Endothelial cell of umbilical vein (primary cell): ENCODE measurements at regions not wholly inside any gene's neighbourhood (a gene's known extent, or its start where the extent isn't known, plus 50 kb on each side); places are given as distances from the start of the nearest gene placed in this dataset.

Source experiments
- BruUV-seq: library from RNA; stranded (reverse); fragments of 400-500 nt; replicated peaks from 2 replicates; lab custom pipeline; 2021; lab: Mats Ljungman, UMichigan
- CTCF ChIA-PET: fragments of 300-600, 350-600 bp; sonication (Branson Sonifier 250); formaldehyde crosslinking; loops from one replicate; lab custom pipeline; 2021; ENCODE audit warnings: antibody characterized with exemption, inconsistent platforms; lab: Charles Lee
- POLR2A ChIA-PET: fragments of 300-600, 350-600 bp; sonication (Branson Sonifier 250); formaldehyde crosslinking; loops from one replicate; lab custom pipeline; 2021; ENCODE audit warnings: antibody characterized with exemption, inconsistent platforms; lab: Charles Lee
- DNase-seq: peaks from one replicate; pipeline ENCODE4 v3.0.0-alpha.2; 2011; ENCODE audit warnings: low read depth, low spot score
- FAIRE-seq: peaks from 2 replicates; lab custom pipeline; 2011; peaks lifted over from hg19 to GRCh38; lab: Jason Lieb, UNC
- H2AFZ ChIP-seq: 2 replicates; pipeline ENCODE4 v1.6.0; 2012; ENCODE audit warnings: low read depth, low read length, control low read depth, inconsistent platforms
- H3K27ac ChIP-seq: 2 replicates; pipeline ENCODE4 v1.5.1; 2011; ENCODE audit warnings: low read depth, mild to moderate bottlenecking, control low read depth, low read length, moderate library complexity; ENCODE audit not compliant: insufficient read depth
- H3K27me3 ChIP-seq, 2 experiments: 2 replicates each; pipeline versions ENCODE4 v1.6.0 to v1.6.1; 2011; ENCODE audit warnings: low read length in 2 of 2, mixed read lengths in 1 of 2; ENCODE audit not compliant: control insufficient read depth in 2 of 2, insufficient read depth in 2 of 2
- H3K36me3 ChIP-seq, 2 experiments: 2 replicates in 1 of 2; 3 replicates in 1 of 2; pipeline ENCODE4 v1.5.1; 2011; ENCODE audit warnings: low read length in 2 of 2, mild to moderate bottlenecking in 1 of 2, moderate library complexity in 1 of 2; ENCODE audit not compliant: control insufficient read depth in 2 of 2, insufficient read depth in 2 of 2; ENCODE audit errors: extremely low read depth in 1 of 2
- H3K4me1 ChIP-seq: 3 replicates; pipeline ENCODE4 v1.5.1; 2011; ENCODE audit warnings: mild to moderate bottlenecking, low read length; ENCODE audit not compliant: control insufficient read depth, insufficient read depth; ENCODE audit errors: extremely low read depth
- H3K4me2 ChIP-seq: 2 replicates; pipeline ENCODE4 v1.6.1; 2011; ENCODE audit warnings: low read length, control low read depth, mixed read lengths; ENCODE audit not compliant: insufficient read depth
- H3K4me3 ChIP-seq, 3 experiments: fragments of 200-600 bp in 1 of 3; sonication (generic), shearing (Covaris generic) in 1 of 3; replicated peaks in 1 of 3; 2 replicates each; pipeline ENCODE4 v1.5.1; 2011 to 2016; ENCODE audit warnings: control low read depth in 3 of 3, low read length in 3 of 3, mild to moderate bottlenecking in 2 of 3, inconsistent platforms in 1 of 3, low read depth in 1 of 3, moderate library complexity in 1 of 3; ENCODE audit not compliant: insufficient read depth in 1 of 3
- H3K79me2 ChIP-seq: 2 replicates; pipeline ENCODE4 v1.6.0; 2012; ENCODE audit warnings: low read length, inconsistent platforms; ENCODE audit not compliant: control insufficient read depth, insufficient read depth
- H3K9ac ChIP-seq: replicated peaks from 2 replicates; pipeline ENCODE3; 2011; ENCODE audit warnings: low read length, control low read depth; ENCODE audit not compliant: insufficient read depth; ENCODE audit errors: extremely low read depth
- H3K9me1 ChIP-seq: replicated peaks from 3 replicates; pipeline ENCODE4 v1.6.0; 2011; ENCODE audit warnings: mild to moderate bottlenecking, low read length; ENCODE audit not compliant: control insufficient read depth, insufficient read depth; ENCODE audit errors: extremely low read depth
- H3K9me3 ChIP-seq: replicated peaks from 2 replicates; pipeline ENCODE4 v1.5.1; 2012; ENCODE audit warnings: low read length, inconsistent platforms; ENCODE audit not compliant: control insufficient read depth, insufficient read depth
- H4K20me1 ChIP-seq: replicated peaks from 2 replicates; pipeline ENCODE3; 2011; ENCODE audit warnings: mild to moderate bottlenecking, low read length; ENCODE audit not compliant: control insufficient read depth, insufficient read depth; ENCODE audit errors: extremely low read depth
- CTCF ChIP-seq, 2 donors: IDR thresholded peaks; 1 replicate in 1 of 2; 2 replicates in 1 of 2; pipeline ENCODE4 v1.5.1; 2011; ENCODE audit warnings: low read length in 2 of 2, mild to moderate bottlenecking in 2 of 2, moderate library complexity in 2 of 2, control low read depth in 1 of 2, inconsistent platforms in 1 of 2, low read depth in 1 of 2; ENCODE audit not compliant: insufficient read depth in 1 of 2; ENCODE audit errors: extremely low read depth in 1 of 2
- EZH2 ChIP-seq: IDR thresholded peaks from 2 replicates; pipeline ENCODE4 v1.6.1; 2012; ENCODE audit warnings: borderline replicate concordance, low read depth, mild to moderate bottlenecking, moderate library complexity, low read length, inconsistent platforms; ENCODE audit not compliant: severe bottlenecking
- FOS ChIP-seq: IDR thresholded peaks from 2 replicates; pipeline ENCODE4 v1.6.1; 2011; ENCODE audit warnings: mild to moderate bottlenecking, low read length, moderate library complexity, borderline replicate concordance; ENCODE audit not compliant: insufficient read depth
- GATA2 ChIP-seq: IDR thresholded peaks from 2 replicates; pipeline ENCODE4 v1.7.0; 2011; ENCODE audit warnings: low read depth, mild to moderate bottlenecking, moderate library complexity, mixed read lengths, low read length; ENCODE audit not compliant: insufficient read length, insufficient read depth
- JUN ChIP-seq: IDR thresholded peaks from 2 replicates; pipeline ENCODE4 v1.6.1; 2011; ENCODE audit warnings: borderline replicate concordance, low read depth; ENCODE audit not compliant: insufficient read length, insufficient read depth
- MAX ChIP-seq: IDR thresholded peaks from 2 replicates; pipeline ENCODE4 v1.6.1; 2011; ENCODE audit not compliant: insufficient read depth, insufficient read length
- MYC ChIP-seq: IDR thresholded peaks from one replicate; pipeline ENCODE4 v1.6.1; 2011; ENCODE audit warnings: mild to moderate bottlenecking, low read depth, low read length
- POLR2A ChIP-seq: IDR thresholded peaks from 2 replicates; pipeline ENCODE4 v1.6.1; 2012; ENCODE audit warnings: low read depth, mild to moderate bottlenecking, control low read depth, low read length
- POLR2AphosphoS5 ChIP-seq: IDR thresholded peaks from 2 replicates; pipeline ENCODE4 v1.6.1; 2012; ENCODE audit warnings: low read depth, mild to moderate bottlenecking, control low read depth, low read length, moderate library complexity; ENCODE audit not compliant: insufficient read depth
- dilution Hi-C: fragments of 300-500 bp; cut with MboI; formaldehyde crosslinking; loops from one replicate; pipeline ENCODE4 v1.15.0; 2019; ENCODE audit warnings: low sequenced_read_pairs; ENCODE audit not compliant: extremely low pct_ligation_motif_present
- intact Hi-C: fragments of 100-400 bp; cut with micrococcal nuclease; formaldehyde crosslinking; loops from one replicate; pipeline ENCODE4 v1.10.0; 2022

GRCh38 chr4:29046186-29046585, 1674.0 kb upstream of the PCDH7 start:
- no peak overlapping the region for H2AFZ ChIP-seq
- no peak for FAIRE-seq
- no peak overlapping the region for H3K4me3 ChIP-seq
- POLR2A ChIA-PET: no interaction called here
- no peaks in the 10 kb centered on the region for H3K9me1 ChIP-seq
- CTCF ChIA-PET: no interaction called here
- H3K27me3 ChIP-seq: no peaks in the 10 kb centered on the region
- H3K27ac ChIP-seq: no peak overlapping the region
- dilution Hi-C loops (no loop called here), intact Hi-C loops (no loop called here)
- H3K36me3 ChIP-seq: no peaks in the 10 kb centered on the region
- H3K9ac ChIP-seq: no peak overlapping the region
- no peak overlapping the region for H3K4me2 ChIP-seq
- H3K79me2 ChIP-seq: no peaks in the 10 kb centered on the region
- H3K9me3 ChIP-seq: no peaks in the 10 kb centered on the region
- DNase-seq: no peak
- TF ChIP-seq GATA2: no peak
- no peak for TF ChIP-seq POLR2AphosphoS5
- no peak for TF ChIP-seq EZH2
- no peak for TF ChIP-seq FOS
- TF ChIP-seq MYC: no peak
- no peak for TF ChIP-seq POLR2A
- no peak for TF ChIP-seq CTCF (IDR thresholded peaks at IDR 0.05; ENCODE audit: extremely low read depth in 1 of 2, insufficient read depth in 1 of 2, low read depth in 1 of 2, low read length in 2 of 2)
- TF ChIP-seq MAX: no peak
- no peak for TF ChIP-seq JUN
- no TSS peak for BruUV-seq
- H3K4me1 ChIP-seq: no peaks in the 10 kb centered on the region
- no peaks in the 10 kb centered on the region for H4K20me1 ChIP-seq
